GM23338 (cell line): ENCODE measurements at regions not wholly inside any gene's neighbourhood (a gene's known extent, or its start where the extent isn't known, plus 50 kb on each side); places are given as distances from the start of the nearest gene placed in this dataset.

Experiments
- CREB1 ChIP-seq: fragments of 250-450 bp; sonication (Bioruptor Pico); IDR thresholded peaks from 2 replicates; pipeline ENCODE4 v1.5.0; 2020; ENCODE audit warnings: low read depth, mild to moderate bottlenecking, moderate library complexity
- EZH2 ChIP-seq: fragments of 200-600 bp; sonication (generic); IDR thresholded peaks from one replicate; pipeline ENCODE4 v1.8.0; 2017; ENCODE audit warnings: antibody characterized with exemption, mild to moderate bottlenecking, low read depth; ENCODE audit not compliant: unreplicated experiment
- EZH2phosphoT487 ChIP-seq: fragments of 200-600 bp; sonication (generic); IDR thresholded peaks from one replicate; pipeline ENCODE4 v1.8.1; 2018; ENCODE audit warnings: antibody characterized with exemption; ENCODE audit not compliant: unreplicated experiment
- JUNB ChIP-seq: IDR thresholded peaks from one replicate; pipeline ENCODE4 v1.6.1; 2016; ENCODE audit warnings: antibody characterized with exemption; ENCODE audit not compliant: unreplicated experiment
- NANOG ChIP-seq: IDR thresholded peaks from 2 replicates; pipeline ENCODE4 v1.6.1; 2016; ENCODE audit warnings: antibody characterized with exemption, borderline replicate concordance
- POLR2AphosphoS5 ChIP-seq: IDR thresholded peaks from 2 replicates; pipeline ENCODE4 v1.6.1; 2016; ENCODE audit warnings: antibody characterized with exemption, low read depth
- ZNF114 ChIP-seq: fragments of 250-450 bp; sonication (Bioruptor Pico); IDR thresholded peaks from 2 replicates; pipeline ENCODE4 v1.5.0; 2020; ENCODE audit warnings: mild to moderate bottlenecking, moderate library complexity
- TF ChIP-seq, protein P1 (sequence below), 2 experiments: fragments of 200-600 bp in 1 of 2; sonication (generic) in 1 of 2; conservative IDR thresholded peaks; 2 replicates each; pipeline versions ENCODE4 v1.5.1 to v1.6.1; 2016 to 2017; ENCODE audit warnings: antibody characterized with exemption in 2 of 2, low read depth in 2 of 2, mild to moderate bottlenecking in 2 of 2, moderate library complexity in 1 of 2

DNA sequence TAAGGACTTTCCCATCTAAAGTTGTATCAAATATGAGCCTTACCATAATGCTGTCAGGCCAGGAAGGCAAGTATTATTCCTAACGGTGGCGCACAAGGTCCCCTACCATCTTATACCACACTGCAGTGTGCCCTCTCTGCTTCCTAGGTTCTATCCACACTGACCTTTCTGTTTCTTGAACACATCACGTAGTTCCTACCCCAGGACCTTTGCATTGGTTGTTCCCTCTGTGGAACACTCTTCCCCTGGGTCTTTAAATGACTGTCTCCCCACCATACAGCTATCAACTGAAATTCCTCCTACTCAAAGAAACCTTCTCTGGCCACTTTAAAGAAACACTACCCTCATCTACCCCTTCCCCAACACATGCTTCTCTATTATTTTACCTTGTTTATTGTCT is 104.5 kb upstream of the SPACA1 start:
- TF ChIP-seq, protein P1, sequence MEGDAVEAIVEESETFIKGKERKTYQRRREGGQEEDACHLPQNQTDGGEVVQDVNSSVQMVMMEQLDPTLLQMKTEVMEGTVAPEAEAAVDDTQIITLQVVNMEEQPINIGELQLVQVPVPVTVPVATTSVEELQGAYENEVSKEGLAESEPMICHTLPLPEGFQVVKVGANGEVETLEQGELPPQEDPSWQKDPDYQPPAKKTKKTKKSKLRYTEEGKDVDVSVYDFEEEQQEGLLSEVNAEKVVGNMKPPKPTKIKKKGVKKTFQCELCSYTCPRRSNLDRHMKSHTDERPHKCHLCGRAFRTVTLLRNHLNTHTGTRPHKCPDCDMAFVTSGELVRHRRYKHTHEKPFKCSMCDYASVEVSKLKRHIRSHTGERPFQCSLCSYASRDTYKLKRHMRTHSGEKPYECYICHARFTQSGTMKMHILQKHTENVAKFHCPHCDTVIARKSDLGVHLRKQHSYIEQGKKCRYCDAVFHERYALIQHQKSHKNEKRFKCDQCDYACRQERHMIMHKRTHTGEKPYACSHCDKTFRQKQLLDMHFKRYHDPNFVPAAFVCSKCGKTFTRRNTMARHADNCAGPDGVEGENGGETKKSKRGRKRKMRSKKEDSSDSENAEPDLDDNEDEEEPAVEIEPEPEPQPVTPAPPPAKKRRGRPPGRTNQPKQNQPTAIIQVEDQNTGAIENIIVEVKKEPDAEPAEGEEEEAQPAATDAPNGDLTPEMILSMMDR (conservative IDR thresholded peaks at IDR 0.05; ENCODE audit: low read depth in 2 of 2) = no peak
- no peak for TF ChIP-seq EZH2
- TF ChIP-seq POLR2AphosphoS5 = no peak
- TF ChIP-seq CREB1 (CRISPR knock-in tag) = no peak
- no peak for TF ChIP-seq JUNB
- no peak for TF ChIP-seq ZNF114 (CRISPR knock-in tag)
- TF ChIP-seq NANOG = no peak
- TF ChIP-seq EZH2phosphoT487 = no peak
